Right lobe of liver (tissue), 6 donors: ENCODE measurements at regions not wholly inside any gene's neighbourhood (a gene's known extent, or its start where the extent isn't known, plus 50 kb on each side); places are given as distances from the start of the nearest gene placed in this dataset.

Experiments
- ATAC-seq, 4 donors: fragments of 200-7000 bp; cut with Tn5 transposase; one replicate each; pipeline ENCODE4 v1.9.1; 2020; ENCODE audit warnings: mild to moderate bottlenecking in 4 of 4, moderate library complexity in 4 of 4
- DNase-seq, 3 donors: peaks; one replicate each; pipeline ENCODE4 v3.0.0-alpha.2; 2020
- H3K27ac ChIP-seq, 3 donors: fragments of 200-600 bp; one replicate each; pipeline ENCODE4 v1.8.0; 2022
- H3K27me3 ChIP-seq, 2 donors: fragments of 200-600 bp; one replicate each; pipeline ENCODE4 v1.8.0; 2022
- H3K36me3 ChIP-seq, 4 donors: fragments of 200-600 bp; sonication (generic) in 1 of 4; one replicate each; pipeline versions ENCODE4 v1.5.1 to v1.8.0; 2017 to 2022; ENCODE audit warnings: control low read depth in 1 of 4
- H3K4me1 ChIP-seq, 4 donors: fragments of 200-600 bp; sonication (generic) in 1 of 4; one replicate each; pipeline versions ENCODE4 v1.5.1 to v1.8.0; 2017 to 2022; ENCODE audit warnings: control low read depth in 1 of 4
- H3K4me3 ChIP-seq, 3 donors: fragments of 200-600 bp; one replicate each; pipeline ENCODE4 v1.8.0; 2022
- H3K9me3 ChIP-seq, 4 donors: fragments of 200-600 bp; sonication (generic) in 1 of 4; one replicate each; pipeline versions ENCODE4 v1.5.1 to v1.8.0; 2017 to 2022; ENCODE audit warnings: control low read depth in 1 of 4
- CTCF ChIP-seq, 4 donors: fragments of 200-600 bp in 3 of 4; fragments of 450-650 bp in 1 of 4; IDR thresholded peaks; one replicate each; pipeline versions ENCODE4 v1.5.1 to v1.8.0; 2016 to 2022; ENCODE audit warnings: antibody characterized with exemption in 4 of 4, mild to moderate bottlenecking in 2 of 4
- POLR2A ChIP-seq: fragments of 450-650 bp; IDR thresholded peaks from one replicate; pipeline ENCODE4 v1.6.1; 2017; ENCODE audit warnings: antibody characterized with exemption, mild to moderate bottlenecking
- WGBS: methylation state at CpG from one replicate; pipeline ENCODE4 v1.1.6; 2018; ENCODE audit warnings: low coverage, low lambda C conversion rate; ENCODE audit not compliant: insufficient coverage; ENCODE audit errors: missing lambda C conversion rate; 5-methylcytosine and 5-hydroxymethylcytosine counted together
- intact Hi-C, 2 donors: fragments of 100-400 bp; cut with DNase I; formaldehyde crosslinking; loops; one replicate each; pipeline versions ENCODE4 v1.11.2 to v1.14.1; 2022
- donor health status: DM: no; HTN: yes; CAD: no.
- donor health status: DM: no; HTN: no; CAD: no.
- donor health status: DM: no; HTN: no; CAD: no.
- donor health status: DM: no; HTN: yes; CAD: no.
- donor health status: DM: no; HTN: yes; CAD: no.

GRCh38 chr18:54509793-54510192, 81.3 kb upstream of the DYNAP start:
- TF ChIP-seq POLR2A (no peak), CTCF (IDR thresholded peaks at IDR 0.05) (no peak)
- Histone ChIP-seq H3K27me3 (no peaks in the 10 kb centered on the region), H3K9me3 (no peaks in the 10 kb centered on the region), H3K27ac (no peak overlapping the region), H3K4me3 (no peak overlapping the region), H3K36me3 (no peaks in the 10 kb centered on the region), H3K4me1 (no peaks in the 10 kb centered on the region)
- no peak for ATAC-seq
- WGBS = 30% methylated on average over 2 of the region's 2 CpGs
- DNase-seq = no peak
- intact Hi-C loops = no loop called here

- Histone ChIP-seq H3K4me3 (no peak overlapping the region), H3K9me3 (no peaks in the 10 kb centered on the region), H3K4me1 (no peaks in the 10 kb centered on the region), H3K27me3 (no peaks in the 10 kb centered on the region), H3K27ac (no peak overlapping the region), H3K36me3 (no peaks in the 10 kb centered on the region)
- TF ChIP-seq POLR2A = no peak
- TF ChIP-seq CTCF (IDR thresholded peaks at IDR 0.05) = no peak
- WGBS = 59% methylated on average over 2 of the region's 2 CpGs
- intact Hi-C loops = no loop called here
- DNase-seq (no peak), ATAC-seq (no peak)
Measured at GRCh38 chr18:54515149-54515548, 75.9 kb upstream of the DYNAP start.

- WGBS = 73% methylated on average over 4 of the region's 5 CpGs
- Histone ChIP-seq H3K27me3 (no peaks in the 10 kb centered on the region), H3K4me3 (no peak overlapping the region), H3K27ac (no peak overlapping the region), H3K9me3 (no peaks in the 10 kb centered on the region), H3K36me3 (no peaks in the 10 kb centered on the region), H3K4me1 (no peaks in the 10 kb centered on the region)
- DNase-seq (no peak), ATAC-seq (no peak)
- no peak for TF ChIP-seq POLR2A
- TF ChIP-seq CTCF (IDR thresholded peaks at IDR 0.05) = no peak
- intact Hi-C loops = no loop called here
Measured at GRCh38 chr18:54517521-54517920, 73.5 kb upstream of the DYNAP start.

- Histone ChIP-seq H3K27me3 (no peaks in the 10 kb centered on the region), H3K4me1 (no peaks in the 10 kb centered on the region), H3K27ac (no peak overlapping the region), H3K9me3 (no peaks in the 10 kb centered on the region), H3K4me3 (no peak overlapping the region), H3K36me3 (no peaks in the 10 kb centered on the region)
- no peak for TF ChIP-seq POLR2A
- no peak for TF ChIP-seq CTCF (IDR thresholded peaks at IDR 0.05)
- no CpG with 5 or more reads among the region's 1 CpG for whole genome bisulfite sequencing
- intact Hi-C loops = no loop called here
- ATAC-seq (no peak), DNase-seq (no peak)
Measured at GRCh38 chr18:54521846-54522245, 69.2 kb upstream of the DYNAP start.

- no peak overlapping the region for H3K4me3 ChIP-seq
- H3K4me1 ChIP-seq = no peaks in the 10 kb centered on the region
- no peak for TF ChIP-seq CTCF (IDR thresholded peaks at IDR 0.05)
- no peak for TF ChIP-seq POLR2A
- H3K36me3 ChIP-seq = no peaks in the 10 kb centered on the region
- intact Hi-C loops = no loop called here
- no peak overlapping the region for H3K27ac ChIP-seq
- H3K27me3 ChIP-seq = no peaks in the 10 kb centered on the region
- no peak for ATAC-seq
- 20% methylated on average over 1 of the region's 1 CpG for WGBS
- peaks cover 0 to under 1% (median 0%) of the 10 kb centered on the region in 4 donors for H3K9me3 ChIP-seq
- no peak for DNase-seq
Measured at GRCh38 chr18:54528942-54529376, 62.1 kb upstream of the DYNAP start.
